ENCODE measurements at regions not wholly inside any gene's neighbourhood (a gene's known extent, or its start where the extent isn't known, plus 50 kb on each side); places are given as distances from the start of the nearest gene placed in this dataset.

DNA sequence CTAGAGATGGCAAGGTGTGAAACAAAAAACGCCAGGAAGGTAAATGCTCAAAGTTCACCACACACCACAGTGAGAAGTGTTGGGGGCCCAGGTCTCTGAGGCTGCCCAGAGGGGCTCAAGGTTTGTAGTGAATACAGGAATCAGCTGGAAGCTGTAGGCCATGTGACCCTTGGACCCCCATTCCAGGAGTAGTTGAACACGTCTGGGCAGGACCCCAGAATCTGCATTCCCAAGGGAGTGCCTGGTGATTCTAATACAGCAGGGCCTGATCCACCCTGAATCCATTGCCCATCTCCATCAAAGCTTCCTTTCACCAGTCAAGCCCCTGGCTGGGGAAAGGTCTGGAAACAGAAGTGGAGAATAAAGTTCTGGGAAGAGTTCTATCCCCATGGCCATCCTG is 70.8 kb upstream of the B3GAT1 start:
- POLR2A ChIA-PET, result no interaction called here
- H3K27me3 ChIP-seq (ENCODE audit: control insufficient read depth in 2 of 2, insufficient read depth in 2 of 2, low read length in 2 of 2), result peaks cover 4 to 35% of the 10 kb centered on the region in 2 experiments; a peak in 2 of 5 replicates

More for the DNA sequence above, 70.8 kb upstream of the B3GAT1 start:
- Histone ChIP-seq H3K9me3 (replicated peaks; ENCODE audit: control insufficient read depth, insufficient read depth, low read depth, low read length) (no peaks in the 10 kb centered on the region), H3K9me1 (ENCODE audit: control insufficient read depth, insufficient read depth, low read length) (no peaks in the 10 kb centered on the region), H3K79me2 (ENCODE audit: control insufficient read depth, insufficient read depth, low read length) (no peaks in the 10 kb centered on the region), H2AFZ (ENCODE audit: low read depth, low read length) (no peak overlapping the region), H4K20me1 (replicated peaks; ENCODE audit: control insufficient read depth, insufficient read depth, low read length) (no peaks in the 10 kb centered on the region), H3K4me2 (ENCODE audit: insufficient read depth, low read length) (no peak overlapping the region), H3K27ac (ENCODE audit: extremely low read depth, low read depth, low read length) (0 out of 3 replicates have a peak overlapping the region, but pooled peaks have one; percentile 17), H3K4me1 (replicated peaks in 1 of 2; ENCODE audit: control insufficient read depth in 2 of 2, insufficient read depth in 2 of 2, low read length in 2 of 2) (0 out of 5 replicates have a peak, but pooled peaks cover 0 to 6% of the 10 kb centered on the region in 2 experiments), H3K4me3 (no peak overlapping the region), H3K36me3 (ENCODE audit: control insufficient read depth, insufficient read depth, low read length) (no peaks in the 10 kb centered on the region), H3K9ac (ENCODE audit: insufficient read depth in 1 of 2, low read depth in 2 of 2, low read length in 2 of 2) (no peak overlapping the region)
- FAIRE-seq (no peak), DNase-seq (ENCODE audit: extremely low read depth in 1 of 4, low spot score in 3 of 4) (no peak), ATAC-seq (no peak)
- in situ Hi-C loops (cut with MboI) (no loop called here), intact Hi-C loops (cut with micrococcal nuclease) (no loop called here)
- 0% methylated on average over 2 of the region's 2 CpGs for WGBS (ENCODE audit: insufficient coverage, low coverage, missing lambda C conversion rate)
- no TSS peak for BruUV-seq (replicated peaks)
- TF ChIP-seq ZNF830 (CRISPR knock-in tag; IDR thresholded peaks at IDR 0.05) (0 out of 2 replicates have a peak, but pooled peaks have one; percentile 17), MNT (conservative IDR thresholded peaks at IDR 0.05) (no peak), ZNF512 (tag; IDR thresholded peaks at IDR 0.05) (no peak), PRMT5 (CRISPR knock-in tag; IDR thresholded peaks at IDR 0.05) (no peak), ZNF586 (CRISPR knock-in tag; conservative IDR thresholded peaks at IDR 0.05) (no peak), GABPA (tag; conservative IDR thresholded peaks at IDR 0.05; ENCODE audit: low read depth) (no peak)
- CTCF ChIA-PET (ENCODE audit: low intra/inter-chr PET ratio), result no interaction called here
